WI38 (cell line): ENCODE measurements at regions not wholly inside any gene's neighbourhood (a gene's known extent, or its start where the extent isn't known, plus 50 kb on each side); places are given as distances from the start of the nearest gene placed in this dataset.
"Not testable (repeated sequence)": the region's sequence is repeated elsewhere in the genome, so short reads cannot be mapped to it uniquely, and the experiment has no call there.

Experiments used
- H3K4me3 ChIP-seq: 2 replicates; pipeline ENCODE4 v1.5.1; 2011; ENCODE audit warnings: low read depth, mild to moderate bottlenecking, control low read depth, low read length
- TF ChIP-seq, protein P1 (sequence below): IDR thresholded peaks from 2 replicates; pipeline ENCODE4 v1.5.1; 2012; ENCODE audit warnings: low read depth, mild to moderate bottlenecking, control low read depth, low read length

- 0 out of 2 replicates have a peak overlapping the region, but pooled peaks have one; percentile 8 for H3K4me3 ChIP-seq
- TF ChIP-seq, protein P1, sequence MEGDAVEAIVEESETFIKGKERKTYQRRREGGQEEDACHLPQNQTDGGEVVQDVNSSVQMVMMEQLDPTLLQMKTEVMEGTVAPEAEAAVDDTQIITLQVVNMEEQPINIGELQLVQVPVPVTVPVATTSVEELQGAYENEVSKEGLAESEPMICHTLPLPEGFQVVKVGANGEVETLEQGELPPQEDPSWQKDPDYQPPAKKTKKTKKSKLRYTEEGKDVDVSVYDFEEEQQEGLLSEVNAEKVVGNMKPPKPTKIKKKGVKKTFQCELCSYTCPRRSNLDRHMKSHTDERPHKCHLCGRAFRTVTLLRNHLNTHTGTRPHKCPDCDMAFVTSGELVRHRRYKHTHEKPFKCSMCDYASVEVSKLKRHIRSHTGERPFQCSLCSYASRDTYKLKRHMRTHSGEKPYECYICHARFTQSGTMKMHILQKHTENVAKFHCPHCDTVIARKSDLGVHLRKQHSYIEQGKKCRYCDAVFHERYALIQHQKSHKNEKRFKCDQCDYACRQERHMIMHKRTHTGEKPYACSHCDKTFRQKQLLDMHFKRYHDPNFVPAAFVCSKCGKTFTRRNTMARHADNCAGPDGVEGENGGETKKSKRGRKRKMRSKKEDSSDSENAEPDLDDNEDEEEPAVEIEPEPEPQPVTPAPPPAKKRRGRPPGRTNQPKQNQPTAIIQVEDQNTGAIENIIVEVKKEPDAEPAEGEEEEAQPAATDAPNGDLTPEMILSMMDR = no peak
Observed at GRCh38 chr20:30811885-30812671, 445.4 kb upstream of the DEFB115 start.

DNA sequence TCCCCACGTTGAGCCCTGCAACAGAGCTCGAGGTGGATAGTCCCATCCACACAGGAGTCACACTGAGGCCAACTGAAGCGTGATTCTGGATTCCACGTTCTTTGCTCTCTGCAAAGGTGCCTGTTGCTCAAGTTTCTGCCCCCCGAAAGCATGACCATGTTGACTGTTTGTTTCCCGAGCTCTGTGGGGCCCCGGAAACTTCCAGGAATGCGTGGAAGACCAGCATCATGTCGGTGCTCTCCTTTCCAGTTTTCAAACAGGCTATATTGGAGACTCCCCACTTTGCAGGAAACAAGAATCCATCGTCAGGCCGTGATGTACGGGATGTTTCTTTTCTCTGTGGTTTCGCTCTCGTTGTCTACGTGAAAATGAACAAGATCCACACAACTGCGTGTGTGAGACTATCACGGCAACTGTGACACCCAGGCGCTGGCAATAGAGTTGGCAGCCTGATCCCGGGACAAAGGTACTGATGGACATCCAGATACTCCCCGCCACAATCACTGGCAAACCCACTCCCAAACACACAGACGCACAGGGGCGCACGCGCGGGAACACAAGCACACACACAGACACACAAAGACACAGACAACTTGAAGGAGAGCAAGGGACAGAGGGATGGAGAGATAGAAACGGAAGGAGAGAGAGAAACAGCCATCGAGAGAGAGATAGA is 444.6 kb upstream of the DEFB115 start:
- TF ChIP-seq, protein P1 = no peak
- H3K4me3 ChIP-seq = no peak overlapping the region

GRCh38 chr20:30813412-30814311 is 443.8 kb upstream of the DEFB115 start:
- not testable (repeated sequence) for H3K4me3 ChIP-seq

- H3K4me3 ChIP-seq = not testable (repeated sequence)
Observed at GRCh38 chr20:30814312-30814639, 443.2 kb upstream of the DEFB115 start.

- not testable (repeated sequence) for H3K4me3 ChIP-seq
Observed at GRCh38 chr20:30815027-30815576, 442.4 kb upstream of the DEFB115 start.

DNA sequence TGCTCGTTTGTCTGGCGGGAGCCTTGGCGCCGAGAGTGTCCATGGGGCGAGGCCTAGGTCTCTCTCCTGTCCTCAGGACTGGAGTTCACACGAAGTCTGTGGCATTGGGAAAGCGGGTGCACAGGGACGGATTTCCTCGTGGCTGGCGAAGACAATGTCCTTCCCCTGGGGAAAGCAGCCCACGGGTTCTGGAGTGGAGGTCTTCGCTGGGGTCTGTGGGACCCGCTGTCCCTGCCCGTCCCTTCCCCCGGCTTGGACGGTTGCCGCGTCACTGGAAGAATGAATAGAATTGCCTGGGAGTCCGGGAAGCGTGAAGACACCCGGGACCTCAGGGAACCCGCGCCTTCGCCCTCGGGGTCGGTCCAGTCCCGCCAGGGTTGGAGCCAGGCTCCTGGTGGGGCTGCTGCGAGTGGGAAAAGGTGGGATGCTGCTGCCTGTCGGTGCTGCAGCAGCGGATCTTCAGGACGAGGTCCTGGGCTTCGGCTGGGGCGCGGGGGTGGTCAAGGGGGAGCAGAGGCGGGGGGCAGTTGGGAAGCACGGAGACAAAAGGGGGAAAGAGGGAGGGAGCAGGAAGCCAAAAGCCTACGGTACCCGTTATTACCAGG is 441.8 kb upstream of the DEFB115 start:
- TF ChIP-seq, protein P1 = no peak

GRCh38 chr20:30816182-30816645 is 441.2 kb upstream of the DEFB115 start:
- H3K4me3 ChIP-seq = no peak overlapping the region
- TF ChIP-seq, protein P1 = no peak

More for the DNA sequence above, 441.8 kb upstream of the DEFB115 start:
- no peak overlapping the region for H3K4me3 ChIP-seq

DNA sequence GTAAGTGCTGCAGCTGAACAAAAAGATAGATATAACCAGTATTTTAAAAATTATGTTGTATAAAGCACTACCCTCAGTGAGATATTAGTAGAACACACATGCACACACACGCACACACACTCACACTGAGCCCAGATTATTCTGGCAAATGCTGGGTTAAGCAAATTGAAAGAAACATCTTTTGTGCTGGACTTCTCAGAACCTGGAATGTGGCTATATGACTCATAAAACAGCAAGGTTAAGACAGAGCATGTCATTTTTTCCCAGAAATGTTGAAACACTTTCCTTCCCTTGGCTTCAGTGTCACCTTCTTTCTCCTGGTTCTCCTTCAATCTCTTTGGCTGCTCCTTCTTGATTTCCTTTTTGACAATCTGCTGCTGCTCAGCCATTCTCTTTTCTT is 435.8 kb upstream of the DEFB115 start:
- not testable (repeated sequence) for H3K4me3 ChIP-seq

GRCh38 chr20:30824666-30825065 is 432.8 kb upstream of the DEFB115 start:
- not testable (repeated sequence) for H3K4me3 ChIP-seq

- H3K4me3 ChIP-seq = not testable (repeated sequence)
Observed at GRCh38 chr20:30845923-30846322, 411.5 kb upstream of the DEFB115 start.

DNA sequence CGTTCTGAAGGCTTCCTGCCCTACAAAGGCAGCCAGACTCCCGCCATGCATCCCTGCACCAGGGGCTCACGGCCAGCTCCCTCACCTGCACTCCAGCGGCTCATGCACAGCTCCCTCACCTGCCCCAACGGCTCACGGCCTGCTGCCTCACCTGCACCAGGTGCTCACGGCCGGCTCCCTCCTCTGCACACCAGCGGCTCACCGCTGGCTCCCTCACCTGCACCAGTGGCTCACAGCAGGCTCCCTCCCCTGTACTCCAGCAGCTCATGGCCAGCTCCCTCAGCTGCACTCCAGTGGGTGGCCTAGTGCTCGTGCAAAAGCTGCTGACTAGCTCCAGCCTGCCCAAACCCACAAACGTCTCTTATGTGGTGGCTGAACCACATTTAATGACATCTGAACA is 389.2 kb upstream of the DEFB115 start:
- not testable (repeated sequence) for H3K4me3 ChIP-seq

- not testable (repeated sequence) for H3K4me3 ChIP-seq
Observed at GRCh38 chr20:30871127-30871526, 386.3 kb upstream of the DEFB115 start.

DNA sequence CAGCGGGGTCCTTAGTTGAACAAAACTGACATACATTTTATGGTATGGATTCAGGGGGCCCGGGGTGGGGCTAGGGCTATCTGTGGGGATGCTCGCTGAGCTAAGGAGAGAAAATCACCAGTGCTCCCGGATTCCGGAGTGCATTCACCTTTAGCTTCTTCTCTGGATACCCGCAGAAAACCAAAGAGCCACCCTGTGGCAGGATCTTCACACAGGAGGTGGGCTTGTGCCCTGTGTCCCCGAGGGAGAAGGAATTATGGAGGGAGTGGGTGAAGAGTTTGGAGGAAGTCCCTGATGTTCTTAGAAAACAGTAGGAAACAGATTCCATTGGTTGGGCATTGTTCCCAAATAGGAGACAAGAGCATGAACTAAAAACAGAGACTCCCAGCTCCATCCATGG is 385.2 kb upstream of the DEFB115 start:
- H3K4me3 ChIP-seq = not testable (repeated sequence)

DNA sequence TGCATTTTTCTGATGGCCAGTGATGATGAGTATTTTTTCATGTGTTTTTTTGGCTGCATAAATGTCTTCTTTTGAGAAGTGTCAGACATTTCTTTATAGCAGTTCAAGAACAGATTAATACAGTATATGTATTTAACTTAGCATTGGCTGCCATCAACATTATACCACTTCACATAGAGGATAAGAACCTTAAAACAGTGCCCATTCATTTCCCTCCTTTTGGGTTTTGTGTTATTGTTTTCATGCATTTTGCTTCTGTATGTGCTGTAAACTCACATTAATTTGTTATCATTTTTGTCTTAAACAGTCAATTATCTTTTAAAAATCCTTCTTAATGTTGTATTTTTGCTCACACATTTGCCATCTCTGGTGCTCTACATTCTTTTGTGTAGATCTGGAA is 381.6 kb upstream of the DEFB115 start:
- H3K4me3 ChIP-seq = not testable (repeated sequence)
